K562 (cell line): ENCODE measurements at regions not wholly inside any gene's neighbourhood (a gene's known extent, or its start where the extent isn't known, plus 50 kb on each side); places are given as distances from the start of the nearest gene placed in this dataset.

Source experiments
- ATAC-seq: fragments of 200-7000 bp; cut with Tn5 transposase; 3 replicates; pipeline ENCODE4 v1.9.1; 2020; ENCODE audit warnings: moderate library complexity
- BruUV-seq: library from RNA; stranded (reverse); fragments of 400-500 nt; replicated peaks from 2 replicates; lab custom pipeline; 2021; lab: Mats Ljungman, UMichigan
- CTCF ChIA-PET: fragments of 300-600 bp; formaldehyde crosslinking; extraction: SDS; loops from one replicate; lab custom pipeline; 2021; ENCODE audit warnings: low intra/inter-chr PET ratio; lab: Yijun Ruan, JAX
- POLR2A ChIA-PET: fragments of 300-600, 350-650 bp; sonication (Branson Sonifier 250); formaldehyde crosslinking; extraction: SDS; loops from one replicate; lab custom pipeline; 2021; ENCODE audit warnings: antibody characterized with exemption, inconsistent platforms; lab: Yijun Ruan, JAX
- DNase-seq, 4 experiments: peaks; one replicate each; pipeline versions ENCODE4 v3.0.0 to v3.0.0-alpha.2; 2011 to 2018; ENCODE audit warnings: low spot score in 3 of 4, mixed read lengths in 3 of 4; ENCODE audit errors: extremely low read depth in 1 of 4
- FAIRE-seq: peaks from 2 replicates; lab custom pipeline; 2011; peaks lifted over from hg19 to GRCh38; lab: Jason Lieb, UNC
- H2AFZ ChIP-seq: 2 replicates; pipeline ENCODE4 v1.6.0; 2011; ENCODE audit warnings: low read depth, low read length, control low read depth, inconsistent platforms
- H3K27ac ChIP-seq: fragments of 200-600 bp; 3 replicates; pipeline ENCODE4 v1.8.0; 2011; ENCODE audit warnings: low read depth, mild to moderate bottlenecking, control low read depth, inconsistent platforms, low read length, moderate library complexity, mixed read lengths; ENCODE audit errors: extremely low read depth
- H3K27me3 ChIP-seq, 2 experiments: fragments of 300-600 bp in 1 of 2; 2 replicates in 1 of 2; 3 replicates in 1 of 2; pipeline versions ENCODE4 v1.6.0 to v1.8.0; 2011; ENCODE audit warnings: inconsistent platforms in 2 of 2, low read length in 2 of 2, mild to moderate bottlenecking in 1 of 2, mixed read lengths in 1 of 2, moderate library complexity in 1 of 2; ENCODE audit not compliant: control insufficient read depth in 2 of 2, insufficient read depth in 2 of 2
- H3K36me3 ChIP-seq: fragments of 300-600 bp; 3 replicates; pipeline ENCODE4 v1.8.0; 2011; ENCODE audit warnings: mild to moderate bottlenecking, low read length, inconsistent platforms; ENCODE audit not compliant: control insufficient read depth, insufficient read depth
- H3K4me1 ChIP-seq, 2 experiments: fragments of 200-600 bp in 1 of 2; replicated peaks in 1 of 2; 2 replicates in 1 of 2; 3 replicates in 1 of 2; pipeline versions ENCODE4 v1.5.1 to v1.8.0; 2011; ENCODE audit warnings: inconsistent platforms in 2 of 2, low read length in 2 of 2, mild to moderate bottlenecking in 1 of 2, mixed read lengths in 1 of 2, moderate library complexity in 1 of 2; ENCODE audit not compliant: control insufficient read depth in 2 of 2, insufficient read depth in 2 of 2
- H3K4me2 ChIP-seq: 2 replicates; pipeline ENCODE4 v1.6.1; 2011; ENCODE audit warnings: low read length, control low read depth, inconsistent platforms, mixed read lengths; ENCODE audit not compliant: insufficient read depth
- H3K4me3 ChIP-seq: fragments of 200-600 bp; sonication (generic), shearing (Covaris generic); 2 replicates; pipeline ENCODE4 v1.5.1; 2016; ENCODE audit warnings: control low read depth, inconsistent platforms
- H3K79me2 ChIP-seq: fragments of 200-600 bp; 3 replicates; pipeline ENCODE4 v1.8.0; 2011; ENCODE audit warnings: low read length, inconsistent platforms; ENCODE audit not compliant: control insufficient read depth, insufficient read depth
- H3K9ac ChIP-seq, 2 experiments: 2 replicates each; pipeline versions ENCODE4 v1.6.0 to v1.6.1; 2011; ENCODE audit warnings: low read depth in 2 of 2, low read length in 2 of 2, control low read depth in 1 of 2, inconsistent platforms in 1 of 2, mild to moderate bottlenecking in 1 of 2, mixed read lengths in 1 of 2; ENCODE audit not compliant: insufficient read depth in 1 of 2
- H3K9me1 ChIP-seq: one replicate; pipeline ENCODE4 v1.6.0; 2011; ENCODE audit warnings: inconsistent platforms, mild to moderate bottlenecking, low read length, moderate library complexity; ENCODE audit not compliant: control insufficient read depth, insufficient read depth
- H3K9me3 ChIP-seq: replicated peaks from 2 replicates; pipeline ENCODE4 v1.5.1; 2011; ENCODE audit warnings: low read depth, low read length, inconsistent platforms; ENCODE audit not compliant: control insufficient read depth, insufficient read depth
- H4K20me1 ChIP-seq: replicated peaks from 2 replicates; pipeline ENCODE4 v1.6.1; 2011; ENCODE audit warnings: low read length, inconsistent platforms, mixed read lengths; ENCODE audit not compliant: control insufficient read depth, insufficient read depth
- ARNT ChIP-seq, 2 experiments: fragments of 450-650 bp; IDR thresholded peaks; 2 replicates each; pipeline ENCODE4 v1.6.1; 2016; ENCODE audit warnings: mild to moderate bottlenecking in 1 of 2
- HDAC8 ChIP-seq: fragments of 450-650 bp; IDR thresholded peaks from 2 replicates; pipeline ENCODE4 v1.6.1; 2016; ENCODE audit warnings: mild to moderate bottlenecking, missing genetic modification characterization, moderate library complexity, missing compliant biosample characterization
- SIN3A ChIP-seq, 2 experiments: fragments of 150-350 bp in 1 of 2; IDR thresholded peaks; 2 replicates each; pipeline ENCODE4 v1.6.1; 2011 to 2016; ENCODE audit warnings: borderline replicate concordance in 2 of 2, low read depth in 2 of 2, low read length in 2 of 2, mild to moderate bottlenecking in 2 of 2, moderate library complexity in 2 of 2; ENCODE audit not compliant: control insufficient read depth in 1 of 2
- SP2 ChIP-seq: IDR thresholded peaks from 2 replicates; pipeline ENCODE4 v1.6.1; 2011; ENCODE audit warnings: mild to moderate bottlenecking, low read depth, low read length, moderate library complexity; ENCODE audit not compliant: poor library complexity, severe bottlenecking; ENCODE audit errors: extremely low read depth
- TAF1 ChIP-seq: IDR thresholded peaks from 2 replicates; pipeline ENCODE4 v1.6.1; 2011; ENCODE audit warnings: mild to moderate bottlenecking, low read length, moderate library complexity; ENCODE audit not compliant: insufficient read depth, control insufficient read depth, severe bottlenecking; ENCODE audit errors: extremely low read depth
- ZBTB17 ChIP-seq: fragments of 450-650 bp; formaldehyde crosslinking; IDR thresholded peaks from 2 replicates; pipeline ENCODE4 v1.4.0; 2020; ENCODE audit warnings: mild to moderate bottlenecking
- ZC3H11A ChIP-seq: IDR thresholded peaks from 2 replicates; pipeline ENCODE4 v1.6.1; 2012; ENCODE audit warnings: low read depth, low read length, improper control_type of control experiment
- ZNF431 ChIP-seq: sonication (generic); formaldehyde crosslinking; IDR thresholded peaks from 2 replicates; pipeline ENCODE4 v1.8.0; 2022; ENCODE audit warnings: mild to moderate bottlenecking, missing genetic modification reagents
- ZNF584 ChIP-seq: fragments of 200-800 bp; sonication (Bioruptor generic); IDR thresholded peaks from 2 replicates; pipeline ENCODE4 v1.6.1; 2016; ENCODE audit warnings: low read depth, mild to moderate bottlenecking, missing genetic modification characterization, missing compliant biosample characterization
- WGBS: fragments of 100-300 bp; shearing (Covaris generic); methylation state at CpG from one replicate; pipeline ENCODE4 v1.1.6; 2016; ENCODE audit warnings: low coverage, mixed read lengths; ENCODE audit not compliant: insufficient coverage; ENCODE audit errors: missing lambda C conversion rate; 5-methylcytosine and 5-hydroxymethylcytosine counted together
- in situ Hi-C: fragments of 300-500 bp; cut with MboI; formaldehyde crosslinking; loops from 4 replicates; pipeline ENCODE4 v1.15.0; 2018; ENCODE audit warnings: inconsistent platforms, mixed read lengths
- intact Hi-C: fragments of 100-400 bp; cut with micrococcal nuclease; formaldehyde crosslinking; loops from 2 replicates; pipeline ENCODE4 v1.14.2; 2022
- TF ChIP-seq, protein P1 (sequence below): fragments of 450-650 bp; IDR thresholded peaks from 2 replicates; pipeline ENCODE4 v1.6.1; 2016; ENCODE audit warnings: low read depth, mild to moderate bottlenecking, moderate library complexity

DNA sequence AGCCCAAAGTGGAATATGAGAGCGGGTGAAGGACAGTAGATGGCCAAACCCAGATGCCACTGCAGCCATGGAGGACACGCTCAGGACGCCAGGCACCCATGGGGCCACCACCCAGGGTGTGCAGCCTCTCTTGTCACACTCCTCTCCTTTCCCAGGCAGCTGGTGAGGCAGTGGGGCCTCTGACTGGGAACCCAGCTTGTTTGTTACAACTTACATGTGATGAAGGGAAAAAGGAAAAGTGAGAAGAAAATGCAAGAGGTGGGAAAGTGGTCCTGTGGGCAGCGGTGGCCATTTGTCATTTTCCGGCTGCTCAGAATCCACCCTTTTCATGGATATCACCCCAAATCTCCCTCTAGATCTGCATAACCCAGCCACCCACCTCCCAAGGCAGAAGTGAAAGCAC lies 62.7 kb upstream of the UNC5A start:
- Histone ChIP-seq H2AFZ (no peak overlapping the region), H3K4me3 (no peak overlapping the region), H3K9me3 (no peaks in the 10 kb centered on the region), H3K79me2 (no peaks in the 10 kb centered on the region), H4K20me1 (0 out of 2 replicates have a peak, but pooled peaks cover 7% of the 10 kb centered on the region), H3K36me3 (no peaks in the 10 kb centered on the region), H3K4me1 (peaks cover 0 to 9% of the 10 kb centered on the region in 2 experiments; a peak in 2 of 5 replicates), H3K27me3 (peaks cover 63 to 72% of the 10 kb centered on the region in 2 experiments), H3K9me1 (no peaks in the 10 kb centered on the region), H3K27ac (no peak overlapping the region), H3K4me2 (no peak overlapping the region), H3K9ac (no peak overlapping the region)
- ChIA-PET POLR2A (no interaction called here), CTCF (no interaction called here)
- BruUV-seq = no TSS peak
- in situ Hi-C loops (loop anchor here (10.0 kb wide), 1 partner anchor 943 kb away; no protein-coding TSS in a partner anchor), intact Hi-C loops (no loop called here)
- FAIRE-seq (no peak), ATAC-seq (no peak), DNase-seq (no peak)
- TF ChIP-seq, protein P1, sequence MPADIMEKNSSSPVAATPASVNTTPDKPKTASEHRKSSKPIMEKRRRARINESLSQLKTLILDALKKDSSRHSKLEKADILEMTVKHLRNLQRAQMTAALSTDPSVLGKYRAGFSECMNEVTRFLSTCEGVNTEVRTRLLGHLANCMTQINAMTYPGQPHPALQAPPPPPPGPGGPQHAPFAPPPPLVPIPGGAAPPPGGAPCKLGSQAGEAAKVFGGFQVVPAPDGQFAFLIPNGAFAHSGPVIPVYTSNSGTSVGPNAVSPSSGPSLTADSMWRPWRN = no peak
- no peak for TF ChIP-seq SP2
- TF ChIP-seq HDAC8 = no peak
- TF ChIP-seq SIN3A (IDR thresholded peaks at IDR 0.05; ENCODE audit: borderline replicate concordance in 2 of 2, control insufficient read depth in 1 of 2, low read depth in 2 of 2, low read length in 2 of 2) = no peak
- TF ChIP-seq ZNF584 (CRISPR knock-in tag) = no peak
- TF ChIP-seq TAF1 = no peak
- no peak for TF ChIP-seq ARNT (IDR thresholded peaks at IDR 0.05)
- TF ChIP-seq ZBTB17 = no peak
- no peak for TF ChIP-seq ZC3H11A
- no peak for TF ChIP-seq ZNF431 (CRISPR knock-in tag)
- WGBS = 0% methylated on average over 5 of the region's 5 CpGs
